ENCODE measurements at regions not wholly inside any gene's neighbourhood (a gene's known extent, or its start where the extent isn't known, plus 50 kb on each side); places are given as distances from the start of the nearest gene placed in this dataset.
A peak's percentile ranks its signal among the peaks of the same experiment; 100 is the strongest.

- no peak for ATAC-seq (ENCODE audit: poor library complexity)
- Histone ChIP-seq H3K9me3 (ENCODE audit: control insufficient read depth in 1 of 2, insufficient read depth in 1 of 2, low read length in 2 of 2) (no peaks in the 10 kb centered on the region), H3K27ac (ENCODE audit: low read depth in 1 of 2, low read length in 2 of 2) (no peak overlapping the region), H3K27me3 (ENCODE audit: control insufficient read depth in 1 of 2, insufficient read depth in 2 of 2, low read length in 2 of 2) (no peaks in the 10 kb centered on the region), H3K4me3 (ENCODE audit: low read length) (no peak overlapping the region), H3K4me1 (ENCODE audit: insufficient read depth, low read length) (no peaks in the 10 kb centered on the region), H3K36me3 (ENCODE audit: insufficient read depth, low read length) (no peaks in the 10 kb centered on the region)
- Mint-ChIP-seq H3K36me3 (ENCODE audit: low read depth) (no peaks in the 10 kb centered on the region), H3K4me1 (ENCODE audit: low read depth) (no peaks in the 10 kb centered on the region), H3K27ac (no peak overlapping the region), H3K4me3 (no peak overlapping the region), H3K9me3 (no peaks in the 10 kb centered on the region), H3K27me3 (no peaks in the 10 kb centered on the region)
- CTCF ChIA-PET, result no interaction called here
- intact Hi-C loops (cut with DNase I, micrococcal nuclease), result loop anchor here in 1 of 2 experiments (5.0 kb wide), 1 partner anchor 82 kb away; no protein-coding TSS in a partner anchor
- DNase-seq, result peak in 1 of 14 experiments; percentile 2
- POLR2A ChIA-PET, result no interaction called here
- TF ChIP-seq CTCF (IDR thresholded peaks at IDR 0.05), result no peak
These were observed 107.3 kb upstream of the IER5L start for GRCh38 chr9:129285382-129285781.

GRCh38 chr9:129284607-129285291, 106.7 kb upstream of the IER5L start:
- DNase-seq (peak in 1 of 14 experiments; percentile 5), ATAC-seq (ENCODE audit: poor library complexity) (no peak)

GRCh38 chr9:129283705-129284606, 105.9 kb upstream of the IER5L start:
- no peak overlapping the region for H3K27ac ChIP-seq (ENCODE audit: low read depth in 1 of 2, low read length in 2 of 2)
- Mint-ChIP-seq H3K27me3 (no peaks in the 10 kb centered on the region), H3K36me3 (ENCODE audit: low read depth) (no peaks in the 10 kb centered on the region), H3K9me3 (no peaks in the 10 kb centered on the region), H3K4me3 (no peak overlapping the region), H3K27ac (no peak overlapping the region), H3K4me1 (ENCODE audit: low read depth) (no peaks in the 10 kb centered on the region)
- no peak overlapping the region for H3K4me3 ChIP-seq (ENCODE audit: low read length)
- no peak for TF ChIP-seq CTCF (IDR thresholded peaks at IDR 0.05)
- DNase-seq (peak in 1 of 14 experiments; percentile 6), ATAC-seq (ENCODE audit: poor library complexity) (no peak)
- intact Hi-C loops (cut with DNase I, micrococcal nuclease), result no loop called here
- H3K36me3 ChIP-seq (ENCODE audit: insufficient read depth, low read length), result no peaks in the 10 kb centered on the region
- POLR2A ChIA-PET, result no interaction called here
- H3K27me3 ChIP-seq (ENCODE audit: control insufficient read depth in 1 of 2, insufficient read depth in 2 of 2, low read length in 2 of 2), result no peaks in the 10 kb centered on the region
- no peaks in the 10 kb centered on the region for H3K4me1 ChIP-seq (ENCODE audit: insufficient read depth, low read length)
- CTCF ChIA-PET, result no interaction called here
- H3K9me3 ChIP-seq (ENCODE audit: control insufficient read depth in 1 of 2, insufficient read depth in 1 of 2, low read length in 2 of 2), result no peaks in the 10 kb centered on the region

More at GRCh38 chr9:129284607-129285291, 106.7 kb upstream of the IER5L start:
- Histone ChIP-seq H3K27ac (ENCODE audit: low read depth in 1 of 2, low read length in 2 of 2) (no peak overlapping the region), H3K36me3 (ENCODE audit: insufficient read depth, low read length) (no peaks in the 10 kb centered on the region), H3K9me3 (ENCODE audit: control insufficient read depth in 1 of 2, insufficient read depth in 1 of 2, low read length in 2 of 2) (no peaks in the 10 kb centered on the region), H3K27me3 (ENCODE audit: control insufficient read depth in 1 of 2, insufficient read depth in 2 of 2, low read length in 2 of 2) (no peaks in the 10 kb centered on the region), H3K4me3 (ENCODE audit: low read length) (no peak overlapping the region), H3K4me1 (ENCODE audit: insufficient read depth, low read length) (no peaks in the 10 kb centered on the region)
- H3K9me3 Mint-ChIP-seq, result no peaks in the 10 kb centered on the region
- no peak for TF ChIP-seq CTCF (IDR thresholded peaks at IDR 0.05)
- CTCF ChIA-PET, result no interaction called here
- H3K27ac Mint-ChIP-seq, result no peak overlapping the region
- no peak overlapping the region for H3K4me3 Mint-ChIP-seq
- H3K36me3 Mint-ChIP-seq (ENCODE audit: low read depth), result no peaks in the 10 kb centered on the region
- intact Hi-C loops (cut with DNase I, micrococcal nuclease), result loop anchor here in 1 of 2 experiments (5.0 kb wide), 1 partner anchor 83 kb away; no protein-coding TSS in a partner anchor
- no peaks in the 10 kb centered on the region for H3K4me1 Mint-ChIP-seq (ENCODE audit: low read depth)
- no peaks in the 10 kb centered on the region for H3K27me3 Mint-ChIP-seq
- POLR2A ChIA-PET, result no interaction called here

Data from CD4-positive, alpha-beta T cell (primary cell).